ENCODE measurements at regions not wholly inside any gene's neighbourhood (a gene's known extent, or its start where the extent isn't known, plus 50 kb on each side); places are given as distances from the start of the nearest gene placed in this dataset.

- TF ChIP-seq CTCF (IDR thresholded peaks at IDR 0.05) (no peak), POLR2A (IDR thresholded peaks at IDR 0.05) (no peak), POLR2AphosphoS5 (IDR thresholded peaks at IDR 0.05) (no peak), EP300 (IDR thresholded peaks at IDR 0.05) (no peak)
These were observed 651.6 kb upstream of the TBX3 start for GRCh38 chr12:115335594-115335993.

Measured in upper lobe of left lung (tissue), 4 donors.